ENCODE measurements at regions not wholly inside any gene's neighbourhood (a gene's known extent, or its start where the extent isn't known, plus 50 kb on each side); places are given as distances from the start of the nearest gene placed in this dataset.

DNA sequence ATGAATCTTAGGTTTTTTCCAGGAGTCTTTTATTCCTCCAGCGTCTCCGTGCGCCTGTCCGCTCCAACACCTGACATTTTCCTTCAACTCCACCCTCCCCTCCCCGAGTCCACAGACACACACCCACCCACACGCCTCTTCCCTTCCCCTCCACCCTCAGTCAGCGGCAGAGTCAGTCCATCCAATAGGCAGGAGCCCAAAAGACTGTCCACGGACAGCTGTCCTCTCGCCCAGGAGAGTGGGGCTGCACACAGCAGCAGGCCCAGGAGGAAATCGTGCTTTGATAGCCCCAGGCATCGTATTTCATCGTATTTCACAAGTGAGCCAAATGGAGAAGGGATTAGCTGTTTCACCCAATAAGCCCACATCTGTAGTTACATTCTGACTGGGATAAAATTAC lies 285.1 kb downstream of the ZEB1 start:
- TF ChIP-seq, protein P1, sequence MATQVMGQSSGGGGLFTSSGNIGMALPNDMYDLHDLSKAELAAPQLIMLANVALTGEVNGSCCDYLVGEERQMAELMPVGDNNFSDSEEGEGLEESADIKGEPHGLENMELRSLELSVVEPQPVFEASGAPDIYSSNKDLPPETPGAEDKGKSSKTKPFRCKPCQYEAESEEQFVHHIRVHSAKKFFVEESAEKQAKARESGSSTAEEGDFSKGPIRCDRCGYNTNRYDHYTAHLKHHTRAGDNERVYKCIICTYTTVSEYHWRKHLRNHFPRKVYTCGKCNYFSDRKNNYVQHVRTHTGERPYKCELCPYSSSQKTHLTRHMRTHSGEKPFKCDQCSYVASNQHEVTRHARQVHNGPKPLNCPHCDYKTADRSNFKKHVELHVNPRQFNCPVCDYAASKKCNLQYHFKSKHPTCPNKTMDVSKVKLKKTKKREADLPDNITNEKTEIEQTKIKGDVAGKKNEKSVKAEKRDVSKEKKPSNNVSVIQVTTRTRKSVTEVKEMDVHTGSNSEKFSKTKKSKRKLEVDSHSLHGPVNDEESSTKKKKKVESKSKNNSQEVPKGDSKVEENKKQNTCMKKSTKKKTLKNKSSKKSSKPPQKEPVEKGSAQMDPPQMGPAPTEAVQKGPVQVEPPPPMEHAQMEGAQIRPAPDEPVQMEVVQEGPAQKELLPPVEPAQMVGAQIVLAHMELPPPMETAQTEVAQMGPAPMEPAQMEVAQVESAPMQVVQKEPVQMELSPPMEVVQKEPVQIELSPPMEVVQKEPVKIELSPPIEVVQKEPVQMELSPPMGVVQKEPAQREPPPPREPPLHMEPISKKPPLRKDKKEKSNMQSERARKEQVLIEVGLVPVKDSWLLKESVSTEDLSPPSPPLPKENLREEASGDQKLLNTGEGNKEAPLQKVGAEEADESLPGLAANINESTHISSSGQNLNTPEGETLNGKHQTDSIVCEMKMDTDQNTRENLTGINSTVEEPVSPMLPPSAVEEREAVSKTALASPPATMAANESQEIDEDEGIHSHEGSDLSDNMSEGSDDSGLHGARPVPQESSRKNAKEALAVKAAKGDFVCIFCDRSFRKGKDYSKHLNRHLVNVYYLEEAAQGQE (IDR thresholded peaks at IDR 0.05; ENCODE audit: insufficient replicate concordance, low read depth): no peak
- TF ChIP-seq CTCF (IDR thresholded peaks at IDR 0.05; ENCODE audit: insufficient read depth, low read length): no peak
- TF ChIP-seq POLR2AphosphoS5 (IDR thresholded peaks at IDR 0.05; ENCODE audit: low read depth): no peak
- TF ChIP-seq GABPA (IDR thresholded peaks at IDR 0.05; ENCODE audit: low read depth): no peak
- no peak for TF ChIP-seq SPI1 (IDR thresholded peaks at IDR 0.05; ENCODE audit: borderline replicate concordance, low read depth)
- H3K4me3 ChIP-seq (replicated peaks; ENCODE audit: insufficient read depth, low read length): peak overlapping the region; percentile 77
- H3K27ac ChIP-seq (replicated peaks): no peak overlapping the region; the same call in 1 of the 2 replicates
- no peak for DNase-seq (ENCODE audit: low read depth in 1 of 2, low spot score in 1 of 2)
- no peaks in the 10 kb centered on the region for H3K27me3 ChIP-seq (ENCODE audit: insufficient read depth, poor library complexity, severe bottlenecking)

GRCh38 chr10:31603235-31604087 lies 284.4 kb downstream of the ZEB1 start:
- Histone ChIP-seq H3K4me3 (replicated peaks; ENCODE audit: insufficient read depth, low read length) (peak overlapping the region; percentile 77), H3K27ac (replicated peaks) (peak overlapping the region; percentile 54), H3K27me3 (ENCODE audit: insufficient read depth, poor library complexity, severe bottlenecking) (no peaks in the 10 kb centered on the region)
- no peak for TF ChIP-seq CTCF (IDR thresholded peaks at IDR 0.05; ENCODE audit: insufficient read depth, low read length)
- TF ChIP-seq POLR2AphosphoS5 (IDR thresholded peaks at IDR 0.05; ENCODE audit: low read depth): peak; percentile 54; the same call in 1 of the 2 replicates
- DNase-seq (ENCODE audit: low read depth in 1 of 2, low spot score in 1 of 2): peak; percentile 89 to 91

DNA sequence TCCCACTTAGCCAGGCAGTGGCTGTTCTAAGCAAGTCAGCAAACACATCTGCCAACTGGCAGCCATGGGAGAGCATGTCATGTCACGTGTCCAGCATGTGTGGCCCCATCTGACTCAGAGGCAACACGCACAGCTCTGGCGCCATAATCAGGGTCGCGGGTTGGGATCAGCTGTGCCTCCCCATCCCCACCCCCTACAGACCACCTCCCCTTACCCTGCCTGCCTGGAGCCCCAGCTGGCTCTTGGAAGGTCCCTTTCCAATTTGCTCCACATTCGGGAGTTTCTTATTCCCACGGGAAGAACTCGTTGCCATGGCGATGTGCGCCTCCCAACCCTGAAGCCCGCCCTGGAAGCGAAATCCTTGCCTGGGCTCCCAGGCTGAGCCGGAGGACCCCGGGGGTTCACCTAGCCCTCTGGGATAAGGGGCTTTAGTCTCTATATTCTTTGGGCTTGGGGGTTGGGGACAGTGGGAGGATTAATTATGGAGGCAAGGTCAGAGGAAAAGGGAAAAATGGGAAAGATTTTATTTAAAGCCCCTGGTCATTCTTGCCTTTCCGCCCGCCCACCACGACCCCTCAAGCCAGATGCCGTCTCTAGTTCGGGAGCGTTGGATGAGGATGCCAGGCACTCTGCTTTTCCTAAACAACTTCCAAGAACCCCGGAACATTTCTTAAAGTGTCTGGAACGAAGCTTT lies 283.7 kb downstream of the ZEB1 start:
- H3K4me3 ChIP-seq (replicated peaks; ENCODE audit: insufficient read depth, low read length): peak overlapping the region; percentile 77
- DNase-seq (ENCODE audit: low read depth in 1 of 2, low spot score in 1 of 2): no peak
- TF ChIP-seq, protein P1 (IDR thresholded peaks at IDR 0.05; ENCODE audit: insufficient replicate concordance, low read depth): no peak
- TF ChIP-seq POLR2AphosphoS5 (IDR thresholded peaks at IDR 0.05; ENCODE audit: low read depth) (no peak), CTCF (IDR thresholded peaks at IDR 0.05; ENCODE audit: insufficient read depth, low read length) (no peak), SPI1 (IDR thresholded peaks at IDR 0.05; ENCODE audit: borderline replicate concordance, low read depth) (no peak)
- peak overlapping the region; percentile 54 for H3K27ac ChIP-seq (replicated peaks)
- no peaks in the 10 kb centered on the region for H3K27me3 ChIP-seq (ENCODE audit: insufficient read depth, poor library complexity, severe bottlenecking)

Measured in HL-60 (cell line).